Tibial nerve (tissue), 4 donors: ENCODE measurements at regions not wholly inside any gene's neighbourhood (a gene's known extent, or its start where the extent isn't known, plus 50 kb on each side); places are given as distances from the start of the nearest gene placed in this dataset.

Source experiments
- DNase-seq, 2 donors: peaks; one replicate each; pipeline ENCODE4 v3.0.0-alpha.2; 2019; ENCODE audit warnings: low spot score in 2 of 2
- H3K27ac ChIP-seq, 4 donors: fragments of 200-600 bp; sonication (generic) in 3 of 4; one replicate each; pipeline ENCODE4 v1.5.1; 2017 to 2019; ENCODE audit warnings: mild to moderate bottlenecking in 1 of 4
- H3K27me3 ChIP-seq, 2 donors: fragments of 200-600 bp; sonication (generic) in 1 of 2; one replicate each; pipeline versions ENCODE4 v1.5.1 to v1.6.0; 2017 to 2019
- H3K36me3 ChIP-seq, 3 donors: fragments of 200-600 bp; sonication (generic); one replicate each; pipeline ENCODE4 v1.5.1; 2018 to 2019
- H3K4me1 ChIP-seq, 4 donors: fragments of 200-600 bp; sonication (generic) in 3 of 4; one replicate each; pipeline ENCODE4 v1.5.1; 2017 to 2019
- H3K4me3 ChIP-seq, 4 donors: fragments of 200-600 bp; sonication (generic) in 3 of 4; one replicate each; pipeline ENCODE4 v1.5.1; 2017 to 2019; ENCODE audit warnings: mild to moderate bottlenecking in 1 of 4, moderate library complexity in 1 of 4
- H3K9me3 ChIP-seq, 4 donors: fragments of 200-600 bp; sonication (generic) in 3 of 4; one replicate each; pipeline ENCODE4 v1.5.1; 2017 to 2019
- EP300 ChIP-seq, 2 donors: sonication (generic); formaldehyde crosslinking; IDR thresholded peaks; one replicate each; pipeline ENCODE4 v1.6.1; 2017; ENCODE audit warnings: antibody characterized with exemption in 2 of 2, mild to moderate bottlenecking in 1 of 2
- POLR2A ChIP-seq, 2 donors: fragments of 450-650 bp; IDR thresholded peaks; one replicate each; pipeline ENCODE4 v1.6.1; 2017; ENCODE audit warnings: antibody characterized with exemption in 2 of 2, mild to moderate bottlenecking in 2 of 2, moderate library complexity in 2 of 2
- WGBS, 2 donors: methylation state at CpG; one replicate each; pipeline ENCODE4 v1.1.5; 2018; 5-methylcytosine and 5-hydroxymethylcytosine counted together
- TF ChIP-seq, protein P1 (sequence below), 5 experiments: fragments of 200-600 bp in 3 of 5; fragments of 450-650 bp in 2 of 5; sonication (generic) in 3 of 5; IDR thresholded peaks; one replicate each; pipeline ENCODE4 v1.5.1; 2016 to 2019; ENCODE audit warnings: antibody characterized with exemption in 5 of 5, mild to moderate bottlenecking in 3 of 5, moderate library complexity in 2 of 5

DNA sequence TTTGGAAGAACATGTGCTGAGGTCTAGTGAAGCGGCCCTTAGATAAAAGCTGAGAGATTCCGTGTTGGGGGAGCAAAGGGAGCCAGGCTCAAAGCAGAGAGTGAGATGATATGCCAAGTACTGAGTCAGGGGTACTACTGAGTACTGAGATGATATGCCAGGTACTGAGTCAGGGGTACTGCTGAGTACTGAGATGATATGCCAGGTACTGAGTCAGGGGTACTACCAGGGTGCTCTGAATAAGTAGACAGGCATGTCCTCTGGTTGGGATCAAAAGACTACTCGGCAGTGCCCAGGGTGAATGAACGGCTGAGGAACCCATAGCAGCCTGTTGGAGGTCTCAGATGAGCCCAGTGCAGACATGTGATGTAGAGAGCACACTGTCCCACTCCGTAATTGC, 239.0 kb downstream of the SOX9 start:
- no peak for DNase-seq
- WGBS, 2 donors: 86 to 87% methylated on average over 5 of the region's 5 CpGs
- H3K27me3 ChIP-seq: no peaks in the 10 kb centered on the region
- H3K27ac ChIP-seq: no peak overlapping the region
- H3K4me1 ChIP-seq: peaks cover 0 to 9% (median 0%) of the 10 kb centered on the region in 4 donors
- peaks cover 0 to 9% (median 0%) of the 10 kb centered on the region in 4 donors for H3K9me3 ChIP-seq
- no peak overlapping the region for H3K4me3 ChIP-seq
- TF ChIP-seq, protein P1, sequence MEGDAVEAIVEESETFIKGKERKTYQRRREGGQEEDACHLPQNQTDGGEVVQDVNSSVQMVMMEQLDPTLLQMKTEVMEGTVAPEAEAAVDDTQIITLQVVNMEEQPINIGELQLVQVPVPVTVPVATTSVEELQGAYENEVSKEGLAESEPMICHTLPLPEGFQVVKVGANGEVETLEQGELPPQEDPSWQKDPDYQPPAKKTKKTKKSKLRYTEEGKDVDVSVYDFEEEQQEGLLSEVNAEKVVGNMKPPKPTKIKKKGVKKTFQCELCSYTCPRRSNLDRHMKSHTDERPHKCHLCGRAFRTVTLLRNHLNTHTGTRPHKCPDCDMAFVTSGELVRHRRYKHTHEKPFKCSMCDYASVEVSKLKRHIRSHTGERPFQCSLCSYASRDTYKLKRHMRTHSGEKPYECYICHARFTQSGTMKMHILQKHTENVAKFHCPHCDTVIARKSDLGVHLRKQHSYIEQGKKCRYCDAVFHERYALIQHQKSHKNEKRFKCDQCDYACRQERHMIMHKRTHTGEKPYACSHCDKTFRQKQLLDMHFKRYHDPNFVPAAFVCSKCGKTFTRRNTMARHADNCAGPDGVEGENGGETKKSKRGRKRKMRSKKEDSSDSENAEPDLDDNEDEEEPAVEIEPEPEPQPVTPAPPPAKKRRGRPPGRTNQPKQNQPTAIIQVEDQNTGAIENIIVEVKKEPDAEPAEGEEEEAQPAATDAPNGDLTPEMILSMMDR (IDR thresholded peaks at IDR 0.05): no peak
- no peak for TF ChIP-seq EP300 (IDR thresholded peaks at IDR 0.05)
- TF ChIP-seq POLR2A (IDR thresholded peaks at IDR 0.05): no peak
- H3K36me3 ChIP-seq: no peaks in the 10 kb centered on the region

DNA sequence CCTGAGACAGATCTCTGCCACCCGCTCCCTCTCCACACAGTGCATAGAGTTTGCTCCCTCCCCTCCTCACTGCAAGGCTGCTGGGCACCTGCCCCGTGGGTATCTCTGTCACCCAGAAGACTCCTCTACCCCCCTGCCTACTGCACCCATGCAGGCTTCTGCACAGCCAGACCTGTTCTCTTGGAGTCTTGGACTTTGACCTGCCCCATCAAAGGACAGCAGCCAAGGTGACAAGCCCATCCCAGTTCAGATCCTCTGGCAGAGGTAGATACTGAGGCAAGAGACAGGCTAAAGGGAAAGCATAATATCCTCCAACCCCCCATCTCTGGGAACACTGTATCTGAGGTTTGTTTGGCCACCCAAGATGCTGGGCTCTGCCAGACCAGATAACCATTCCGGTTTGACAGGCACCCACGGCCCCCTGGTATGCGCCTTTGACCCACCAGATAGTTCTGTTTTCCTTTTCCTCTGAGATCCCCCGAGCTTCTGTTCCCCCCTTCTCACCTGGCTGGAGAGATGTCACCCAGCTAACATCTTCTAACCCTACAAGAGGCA, 239.6 kb downstream of the SOX9 start:
- Histone ChIP-seq H3K27ac (no peak overlapping the region), H3K36me3 (no peaks in the 10 kb centered on the region), H3K4me1 (peaks cover 0 to 9% (median 0%) of the 10 kb centered on the region in 4 donors), H3K9me3 (peaks cover 0 to 4% (median 0%) of the 10 kb centered on the region in 4 donors), H3K4me3 (no peak overlapping the region), H3K27me3 (no peaks in the 10 kb centered on the region)
- WGBS, 2 donors: 65 to 74% methylated on average over 6 of the region's 6 CpGs
- TF ChIP-seq, protein P1 (IDR thresholded peaks at IDR 0.05): no peak
- TF ChIP-seq EP300 (IDR thresholded peaks at IDR 0.05) (no peak), POLR2A (IDR thresholded peaks at IDR 0.05) (no peak)
- DNase-seq: no peak

DNA sequence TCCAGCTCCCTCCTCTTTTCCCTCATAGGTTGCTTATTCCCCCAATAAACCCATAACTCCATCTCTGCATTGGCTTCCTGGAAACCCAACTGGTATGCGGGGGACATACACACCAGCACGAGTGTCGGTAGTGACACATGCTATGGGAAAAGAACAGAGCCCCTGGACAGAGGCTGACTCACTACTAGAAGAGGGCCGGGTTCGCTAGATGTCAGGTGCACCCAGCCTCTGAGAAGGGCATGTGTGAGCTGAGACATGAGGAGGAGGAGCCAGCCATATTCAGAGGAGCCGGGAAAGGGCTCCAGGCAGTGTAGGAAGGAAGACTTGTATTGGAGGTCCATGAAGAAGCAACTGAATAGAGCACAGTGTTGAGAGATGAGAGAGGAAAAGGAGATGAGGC, 241.1 kb downstream of the SOX9 start:
- H3K9me3 ChIP-seq: no peaks in the 10 kb centered on the region
- H3K27me3 ChIP-seq: no peaks in the 10 kb centered on the region
- DNase-seq: no peak
- H3K4me1 ChIP-seq: peaks cover 0 to 9% (median 0%) of the 10 kb centered on the region in 4 donors
- no peak overlapping the region for H3K4me3 ChIP-seq
- no peak for TF ChIP-seq EP300 (IDR thresholded peaks at IDR 0.05)
- TF ChIP-seq, protein P1 (IDR thresholded peaks at IDR 0.05): no peak
- TF ChIP-seq POLR2A (IDR thresholded peaks at IDR 0.05): no peak
- no peaks in the 10 kb centered on the region for H3K36me3 ChIP-seq
- no peak overlapping the region for H3K27ac ChIP-seq
- WGBS, 2 donors: 87 to 98% methylated on average over 6 of the region's 6 CpGs

DNA sequence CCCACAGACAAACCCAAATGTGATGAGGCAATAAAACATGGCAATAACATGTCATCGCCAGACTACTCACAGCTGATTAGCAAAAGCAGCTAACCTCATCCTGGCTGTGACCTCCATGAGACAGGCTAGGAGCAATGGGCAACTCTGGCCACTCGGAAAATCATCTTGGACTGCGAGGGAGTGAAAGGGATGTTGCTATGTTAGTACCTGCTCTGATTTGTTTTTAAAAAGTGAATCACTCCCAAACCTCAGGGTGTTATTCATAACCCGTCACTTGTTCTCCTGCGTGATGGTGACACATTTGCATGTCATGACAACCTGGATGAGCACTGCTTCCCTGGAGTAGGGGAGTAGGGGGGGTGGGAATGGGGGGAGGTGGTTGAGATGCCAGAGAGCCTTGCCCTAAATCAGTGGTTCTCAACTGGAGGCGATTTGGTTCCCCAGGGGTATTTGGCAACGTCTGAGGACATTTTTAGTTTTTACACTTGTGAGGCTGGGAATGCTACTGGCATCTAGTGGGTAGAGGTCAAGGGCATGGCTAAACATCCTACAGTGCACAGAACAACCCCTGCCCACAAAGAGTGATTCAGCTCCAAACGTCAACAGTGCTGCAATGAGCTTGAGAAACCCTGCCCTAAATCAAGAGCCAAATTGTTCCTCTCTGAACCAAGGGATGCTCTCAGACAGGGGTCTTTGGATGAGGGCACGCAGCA, 241.7 kb downstream of the SOX9 start:
- Histone ChIP-seq H3K27me3 (no peaks in the 10 kb centered on the region), H3K4me3 (no peak overlapping the region), H3K4me1 (peaks cover 0 to 9% (median 0%) of the 10 kb centered on the region in 4 donors), H3K9me3 (no peaks in the 10 kb centered on the region), H3K36me3 (no peaks in the 10 kb centered on the region), H3K27ac (no peak overlapping the region)
- TF ChIP-seq, protein P1 (IDR thresholded peaks at IDR 0.05): no peak
- TF ChIP-seq EP300 (IDR thresholded peaks at IDR 0.05): no peak
- TF ChIP-seq POLR2A (IDR thresholded peaks at IDR 0.05): no peak
- DNase-seq: no peak
- 61 to 65% methylated on average over 9 of the region's 9 CpGs for WGBS, 2 donors

DNA sequence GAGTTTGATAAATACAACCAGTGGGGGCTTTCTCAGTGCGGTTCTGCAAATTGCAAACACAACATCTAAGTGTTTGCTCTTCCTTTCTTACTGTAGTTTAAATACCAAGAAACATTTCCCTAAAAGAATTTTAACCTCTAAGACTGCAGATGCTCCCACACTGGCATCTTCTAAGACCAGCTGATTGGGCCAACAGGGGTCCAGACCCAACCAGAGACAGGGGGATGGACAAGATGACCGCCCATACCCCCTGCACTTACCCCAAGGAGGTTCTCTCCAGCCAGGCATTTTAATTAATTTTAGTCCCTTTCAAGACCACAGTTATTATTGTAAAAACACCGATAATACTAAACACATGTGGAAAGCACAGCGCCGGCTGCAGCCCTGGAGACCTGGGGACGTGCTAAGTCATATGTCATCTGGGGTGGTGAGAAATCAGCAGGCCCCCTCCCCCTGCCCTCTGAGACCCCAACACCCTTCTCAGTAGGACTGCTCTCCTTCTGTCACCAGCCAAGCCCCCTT, 242.3 kb downstream of the SOX9 start:
- TF ChIP-seq POLR2A (IDR thresholded peaks at IDR 0.05) (no peak), EP300 (IDR thresholded peaks at IDR 0.05) (no peak)
- TF ChIP-seq, protein P1 (IDR thresholded peaks at IDR 0.05): no peak
- no peak overlapping the region for H3K4me3 ChIP-seq
- H3K4me1 ChIP-seq: peaks cover 0 to 9% (median 0%) of the 10 kb centered on the region in 4 donors
- H3K27ac ChIP-seq: no peak overlapping the region
- no peaks in the 10 kb centered on the region for H3K9me3 ChIP-seq
- 30 to 40% methylated on average over 6 of the region's 6 CpGs for WGBS, 2 donors
- no peak for DNase-seq
- no peaks in the 10 kb centered on the region for H3K27me3 ChIP-seq
- no peaks in the 10 kb centered on the region for H3K36me3 ChIP-seq
